SK-N-SH treated with all-trans-retinoic acid at 6 μM for 48 hours (cell line): ENCODE measurements at regions not wholly inside any gene's neighbourhood (a gene's known extent, or its start where the extent isn't known, plus 50 kb on each side); places are given as distances from the start of the nearest gene placed in this dataset.

Experiments
- ATAC-seq: fragments of 200-7000 bp; cut with Tn5 transposase; 3 replicates; pipeline ENCODE4 v1.9.1; 2020; ENCODE audit warnings: mild to moderate bottlenecking, moderate library complexity
- ARNTL ChIP-seq: fragments of 450-650 bp; formaldehyde crosslinking; IDR thresholded peaks from 2 replicates; pipeline ENCODE4 v1.5.0; 2020; ENCODE audit warnings: low read depth, mild to moderate bottlenecking, moderate library complexity, borderline replicate concordance
- BACH2 ChIP-seq: fragments of 250-450 bp; sonication (Bioruptor Pico); IDR thresholded peaks from 2 replicates; pipeline ENCODE4 v1.9.0; 2021; ENCODE audit warnings: mild to moderate bottlenecking, borderline replicate concordance
- CSDC2 ChIP-seq: fragments of 250-450 bp; sonication (Bioruptor Pico); IDR thresholded peaks from 2 replicates; pipeline ENCODE4 v1.5.0; 2020; ENCODE audit warnings: mild to moderate bottlenecking, moderate library complexity
- ESRRG ChIP-seq: fragments of 250-450 bp; sonication (Bioruptor Pico); IDR thresholded peaks from 2 replicates; pipeline ENCODE4 v1.6.1; 2021; ENCODE audit warnings: mild to moderate bottlenecking
- GLIS3 ChIP-seq: fragments of 250-450 bp; sonication (Bioruptor Pico); IDR thresholded peaks from 2 replicates; pipeline ENCODE4 v1.5.0; 2020; ENCODE audit warnings: mild to moderate bottlenecking, moderate library complexity
- ISL1 ChIP-seq: fragments of 250-450 bp; sonication (Bioruptor Pico); IDR thresholded peaks from 2 replicates; pipeline ENCODE4 v2.1.2; 2022; ENCODE audit warnings: mild to moderate bottlenecking, moderate library complexity
- OSR1 ChIP-seq: fragments of 250-450 bp; sonication (Bioruptor Pico); IDR thresholded peaks from 2 replicates; pipeline ENCODE4 v1.8.0; 2022; ENCODE audit warnings: moderate library complexity, mild to moderate bottlenecking, inconsistent platforms
- PPARA ChIP-seq: fragments of 250-450 bp; sonication (Bioruptor Pico); IDR thresholded peaks from 2 replicates; pipeline ENCODE4 v1.5.0; 2020; ENCODE audit warnings: mild to moderate bottlenecking, borderline replicate concordance
- RARB ChIP-seq: fragments of 250-450 bp; sonication (Bioruptor Pico); IDR thresholded peaks from 2 replicates; pipeline ENCODE4 v1.8.0; 2021; ENCODE audit warnings: mild to moderate bottlenecking, moderate library complexity
- SNAI2 ChIP-seq: fragments of 250-450 bp; sonication (Bioruptor Pico); IDR thresholded peaks from 2 replicates; pipeline ENCODE4 v1.5.0; 2020; ENCODE audit warnings: mild to moderate bottlenecking, moderate library complexity
- TCF4 ChIP-seq: fragments of 250-450 bp; sonication (Bioruptor Pico); IDR thresholded peaks from 2 replicates; pipeline ENCODE4 v1.8.0; 2021; ENCODE audit warnings: mild to moderate bottlenecking, moderate library complexity, borderline replicate concordance
- TOX ChIP-seq: fragments of 250-450 bp; sonication (Bioruptor Pico); IDR thresholded peaks from 2 replicates; pipeline ENCODE4 v1.8.0; 2021; ENCODE audit warnings: mild to moderate bottlenecking, moderate library complexity, borderline replicate concordance
- ZC3H10 ChIP-seq: fragments of 250-450 bp; sonication (Bioruptor Pico); IDR thresholded peaks from 2 replicates; pipeline ENCODE4 v1.5.1; 2021; ENCODE audit warnings: mild to moderate bottlenecking, moderate library complexity
- ZFP3 ChIP-seq: fragments of 250-450 bp; sonication (Bioruptor Pico); IDR thresholded peaks from 2 replicates; pipeline ENCODE4 v1.5.0; 2020; ENCODE audit warnings: mild to moderate bottlenecking, moderate library complexity
- ZFP30 ChIP-seq: fragments of 450-650 bp; formaldehyde crosslinking; IDR thresholded peaks from 2 replicates; pipeline ENCODE4 v1.5.0; 2022; ENCODE audit warnings: mild to moderate bottlenecking, moderate library complexity
- ZNF565 ChIP-seq: fragments of 450-650 bp; formaldehyde crosslinking; conservative IDR thresholded peaks from 2 replicates; pipeline ENCODE4 v1.5.0; 2020; ENCODE audit warnings: low read depth, mild to moderate bottlenecking, moderate library complexity
- ZNF8 ChIP-seq: fragments of 450-650 bp; formaldehyde crosslinking; IDR thresholded peaks from 2 replicates; pipeline ENCODE4 v1.5.0; 2020; ENCODE audit warnings: mild to moderate bottlenecking, moderate library complexity
- TF ChIP-seq, protein P1 (sequence below): fragments of 250-450 bp; sonication (Bioruptor Pico); IDR thresholded peaks from 2 replicates; pipeline ENCODE4 v1.8.0; 2020; ENCODE audit warnings: mild to moderate bottlenecking, moderate library complexity, borderline replicate concordance
- TF ChIP-seq, protein P2 (sequence below): fragments of 250-450 bp; sonication (Bioruptor Pico); IDR thresholded peaks from 2 replicates; pipeline ENCODE4 v1.5.0; 2020; ENCODE audit warnings: mild to moderate bottlenecking, moderate library complexity
- TF ChIP-seq, protein P3 (sequence below): fragments of 250-450 bp; sonication (Bioruptor Pico); IDR thresholded peaks from 2 replicates; pipeline ENCODE4 v1.5.1; 2021; ENCODE audit warnings: mild to moderate bottlenecking, moderate library complexity
- TF ChIP-seq, protein P4 (sequence below): fragments of 250-450 bp; sonication (Bioruptor Pico); IDR thresholded peaks from 2 replicates; pipeline ENCODE4 v1.5.1; 2020; ENCODE audit warnings: low read depth, mild to moderate bottlenecking, moderate library complexity
- TF ChIP-seq, protein P5 (sequence below): fragments of 250-450 bp; sonication (Bioruptor Pico); IDR thresholded peaks from 2 replicates; pipeline ENCODE4 v1.8.0; 2021; ENCODE audit warnings: low read depth, mild to moderate bottlenecking, moderate library complexity, borderline replicate concordance

DNA sequence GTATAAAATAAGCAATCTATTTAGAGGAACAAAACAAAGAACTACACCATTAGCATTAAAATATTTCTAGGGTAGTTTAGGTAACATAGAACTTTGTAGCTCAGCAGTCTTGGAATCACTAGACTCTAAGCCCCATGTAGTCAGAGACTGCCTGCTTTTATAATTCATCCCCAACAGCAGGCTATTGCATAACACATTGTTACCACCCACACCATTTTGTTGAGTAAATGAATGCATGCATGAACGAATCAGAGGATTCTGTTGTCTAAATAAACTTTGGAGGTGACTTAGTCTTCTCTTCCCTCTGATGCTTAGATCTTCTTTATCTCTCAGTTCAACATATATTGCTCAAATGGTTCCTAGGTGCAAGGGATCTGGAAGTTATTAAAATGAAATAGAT lies 167.6 kb upstream of the TNP1 start:
- TF ChIP-seq SNAI2 (CRISPR knock-in tag) (no peak), ZNF8 (no peak), ZNF565 (no peak), ARNTL (CRISPR knock-in tag) (no peak), ZFP3 (no peak), OSR1 (CRISPR knock-in tag) (no peak), CSDC2 (CRISPR knock-in tag) (no peak), PPARA (CRISPR knock-in tag) (no peak), GLIS3 (no peak), TCF4 (CRISPR knock-in tag) (no peak), ESRRG (CRISPR knock-in tag) (no peak), RARB (CRISPR knock-in tag) (no peak), TOX (CRISPR knock-in tag) (no peak), ISL1 (CRISPR knock-in tag) (no peak), BACH2 (CRISPR knock-in tag) (no peak), ZFP30 (CRISPR knock-in tag) (no peak)
- TF ChIP-seq, protein P1, sequence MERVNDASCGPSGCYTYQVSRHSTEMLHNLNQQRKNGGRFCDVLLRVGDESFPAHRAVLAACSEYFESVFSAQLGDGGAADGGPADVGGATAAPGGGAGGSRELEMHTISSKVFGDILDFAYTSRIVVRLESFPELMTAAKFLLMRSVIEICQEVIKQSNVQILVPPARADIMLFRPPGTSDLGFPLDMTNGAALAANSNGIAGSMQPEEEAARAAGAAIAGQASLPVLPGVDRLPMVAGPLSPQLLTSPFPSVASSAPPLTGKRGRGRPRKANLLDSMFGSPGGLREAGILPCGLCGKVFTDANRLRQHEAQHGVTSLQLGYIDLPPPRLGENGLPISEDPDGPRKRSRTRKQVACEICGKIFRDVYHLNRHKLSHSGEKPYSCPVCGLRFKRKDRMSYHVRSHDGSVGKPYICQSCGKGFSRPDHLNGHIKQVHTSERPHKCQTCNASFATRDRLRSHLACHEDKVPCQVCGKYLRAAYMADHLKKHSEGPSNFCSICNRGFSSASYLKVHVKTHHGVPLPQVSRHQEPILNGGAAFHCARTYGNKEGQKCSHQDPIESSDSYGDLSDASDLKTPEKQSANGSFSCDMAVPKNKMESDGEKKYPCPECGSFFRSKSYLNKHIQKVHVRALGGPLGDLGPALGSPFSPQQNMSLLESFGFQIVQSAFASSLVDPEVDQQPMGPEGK (CRISPR knock-in tag), result no peak
- TF ChIP-seq, protein P2, sequence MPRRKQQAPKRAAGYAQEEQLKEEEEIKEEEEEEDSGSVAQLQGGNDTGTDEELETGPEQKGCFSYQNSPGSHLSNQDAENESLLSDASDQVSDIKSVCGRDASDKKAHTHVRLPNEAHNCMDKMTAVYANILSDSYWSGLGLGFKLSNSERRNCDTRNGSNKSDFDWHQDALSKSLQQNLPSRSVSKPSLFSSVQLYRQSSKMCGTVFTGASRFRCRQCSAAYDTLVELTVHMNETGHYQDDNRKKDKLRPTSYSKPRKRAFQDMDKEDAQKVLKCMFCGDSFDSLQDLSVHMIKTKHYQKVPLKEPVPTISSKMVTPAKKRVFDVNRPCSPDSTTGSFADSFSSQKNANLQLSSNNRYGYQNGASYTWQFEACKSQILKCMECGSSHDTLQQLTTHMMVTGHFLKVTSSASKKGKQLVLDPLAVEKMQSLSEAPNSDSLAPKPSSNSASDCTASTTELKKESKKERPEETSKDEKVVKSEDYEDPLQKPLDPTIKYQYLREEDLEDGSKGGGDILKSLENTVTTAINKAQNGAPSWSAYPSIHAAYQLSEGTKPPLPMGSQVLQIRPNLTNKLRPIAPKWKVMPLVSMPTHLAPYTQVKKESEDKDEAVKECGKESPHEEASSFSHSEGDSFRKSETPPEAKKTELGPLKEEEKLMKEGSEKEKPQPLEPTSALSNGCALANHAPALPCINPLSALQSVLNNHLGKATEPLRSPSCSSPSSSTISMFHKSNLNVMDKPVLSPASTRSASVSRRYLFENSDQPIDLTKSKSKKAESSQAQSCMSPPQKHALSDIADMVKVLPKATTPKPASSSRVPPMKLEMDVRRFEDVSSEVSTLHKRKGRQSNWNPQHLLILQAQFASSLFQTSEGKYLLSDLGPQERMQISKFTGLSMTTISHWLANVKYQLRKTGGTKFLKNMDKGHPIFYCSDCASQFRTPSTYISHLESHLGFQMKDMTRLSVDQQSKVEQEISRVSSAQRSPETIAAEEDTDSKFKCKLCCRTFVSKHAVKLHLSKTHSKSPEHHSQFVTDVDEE (CRISPR knock-in tag), result no peak
- TF ChIP-seq, protein P3, sequence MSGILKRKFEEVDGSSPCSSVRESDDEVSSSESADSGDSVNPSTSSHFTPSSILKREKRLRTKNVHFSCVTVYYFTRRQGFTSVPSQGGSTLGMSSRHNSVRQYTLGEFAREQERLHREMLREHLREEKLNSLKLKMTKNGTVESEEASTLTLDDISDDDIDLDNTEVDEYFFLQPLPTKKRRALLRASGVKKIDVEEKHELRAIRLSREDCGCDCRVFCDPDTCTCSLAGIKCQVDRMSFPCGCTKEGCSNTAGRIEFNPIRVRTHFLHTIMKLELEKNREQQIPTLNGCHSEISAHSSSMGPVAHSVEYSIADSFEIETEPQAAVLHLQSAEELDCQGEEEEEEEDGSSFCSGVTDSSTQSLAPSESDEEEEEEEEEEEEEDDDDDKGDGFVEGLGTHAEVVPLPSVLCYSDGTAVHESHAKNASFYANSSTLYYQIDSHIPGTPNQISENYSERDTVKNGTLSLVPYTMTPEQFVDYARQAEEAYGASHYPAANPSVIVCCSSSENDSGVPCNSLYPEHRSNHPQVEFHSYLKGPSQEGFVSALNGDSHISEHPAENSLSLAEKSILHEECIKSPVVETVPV, result no peak
- TF ChIP-seq, protein P4, sequence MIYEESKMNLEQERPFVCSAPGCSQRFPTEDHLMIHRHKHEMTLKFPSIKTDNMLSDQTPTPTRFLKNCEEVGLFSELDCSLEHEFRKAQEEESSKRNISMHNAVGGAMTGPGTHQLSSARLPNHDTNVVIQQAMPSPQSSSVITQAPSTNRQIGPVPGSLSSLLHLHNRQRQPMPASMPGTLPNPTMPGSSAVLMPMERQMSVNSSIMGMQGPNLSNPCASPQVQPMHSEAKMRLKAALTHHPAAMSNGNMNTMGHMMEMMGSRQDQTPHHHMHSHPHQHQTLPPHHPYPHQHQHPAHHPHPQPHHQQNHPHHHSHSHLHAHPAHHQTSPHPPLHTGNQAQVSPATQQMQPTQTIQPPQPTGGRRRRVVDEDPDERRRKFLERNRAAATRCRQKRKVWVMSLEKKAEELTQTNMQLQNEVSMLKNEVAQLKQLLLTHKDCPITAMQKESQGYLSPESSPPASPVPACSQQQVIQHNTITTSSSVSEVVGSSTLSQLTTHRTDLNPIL, result no peak
- TF ChIP-seq, all 23 proteins: peak for 0
- no peak for ATAC-seq

DNA sequence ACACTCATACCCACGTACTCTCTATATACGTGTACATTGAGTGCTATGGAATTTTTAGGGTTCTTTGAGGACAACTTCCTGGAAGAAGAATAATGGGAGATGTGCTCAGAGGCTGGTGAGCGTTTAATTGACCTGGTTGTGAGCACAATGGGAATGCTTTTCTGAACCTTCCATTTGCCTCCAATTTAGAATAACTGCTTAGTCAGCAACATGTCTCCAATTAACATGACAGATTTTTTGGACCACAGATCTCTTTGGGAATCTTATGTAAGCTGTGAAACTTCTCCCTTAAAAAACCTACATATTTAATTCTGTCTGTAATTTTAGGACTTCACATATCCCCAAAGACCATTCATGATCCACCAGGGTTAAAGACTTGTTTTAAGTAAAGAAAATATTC lies 166.7 kb upstream of the TNP1 start:
- no peak for ATAC-seq
- TF ChIP-seq ZFP30 (CRISPR knock-in tag) (no peak), ISL1 (CRISPR knock-in tag) (no peak), SNAI2 (CRISPR knock-in tag) (no peak)

DNA sequence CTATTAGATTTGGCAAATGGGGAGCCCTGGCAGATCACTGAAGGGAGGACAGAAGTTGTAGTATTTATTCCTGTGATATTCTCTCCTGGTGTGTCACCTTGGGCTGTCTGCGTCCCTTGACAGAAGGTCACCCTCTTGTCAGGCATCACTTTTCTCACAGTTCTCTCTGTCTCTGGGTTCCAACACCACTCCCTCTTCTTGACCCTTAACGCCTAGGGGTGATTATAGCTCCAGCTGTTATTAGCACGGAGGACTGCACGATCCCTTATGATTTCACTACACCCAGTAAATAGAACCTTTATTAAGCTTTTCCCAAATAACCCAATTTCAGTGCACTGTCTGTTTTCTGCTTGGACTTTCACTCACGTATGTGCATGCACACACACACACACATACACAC lies 166.3 kb upstream of the TNP1 start:
- no peak for ATAC-seq
- TF ChIP-seq PPARA (CRISPR knock-in tag) (no peak), ZFP3 (no peak), ZFP30 (CRISPR knock-in tag) (no peak), ZC3H10 (no peak), ARNTL (CRISPR knock-in tag) (no peak), ISL1 (CRISPR knock-in tag) (no peak), ZNF565 (no peak), TOX (CRISPR knock-in tag) (no peak), SNAI2 (CRISPR knock-in tag) (no peak), GLIS3 (no peak), BACH2 (CRISPR knock-in tag) (no peak), TCF4 (CRISPR knock-in tag) (no peak), OSR1 (CRISPR knock-in tag) (no peak)
- TF ChIP-seq, protein P1 (CRISPR knock-in tag), result no peak
- TF ChIP-seq, protein P2 (CRISPR knock-in tag), result no peak
- TF ChIP-seq, protein P5, sequence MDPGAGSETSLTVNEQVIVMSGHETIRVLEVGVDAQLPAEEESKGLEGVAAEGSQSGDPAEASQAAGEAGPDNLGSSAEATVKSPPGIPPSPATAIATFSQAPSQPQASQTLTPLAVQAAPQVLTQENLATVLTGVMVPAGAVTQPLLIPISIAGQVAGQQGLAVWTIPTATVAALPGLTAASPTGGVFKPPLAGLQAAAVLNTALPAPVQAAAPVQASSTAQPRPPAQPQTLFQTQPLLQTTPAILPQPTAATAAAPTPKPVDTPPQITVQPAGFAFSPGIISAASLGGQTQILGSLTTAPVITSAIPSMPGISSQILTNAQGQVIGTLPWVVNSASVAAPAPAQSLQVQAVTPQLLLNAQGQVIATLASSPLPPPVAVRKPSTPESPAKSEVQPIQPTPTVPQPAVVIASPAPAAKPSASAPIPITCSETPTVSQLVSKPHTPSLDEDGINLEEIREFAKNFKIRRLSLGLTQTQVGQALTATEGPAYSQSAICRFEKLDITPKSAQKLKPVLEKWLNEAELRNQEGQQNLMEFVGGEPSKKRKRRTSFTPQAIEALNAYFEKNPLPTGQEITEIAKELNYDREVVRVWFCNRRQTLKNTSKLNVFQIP (CRISPR knock-in tag), result no peak
